ENCODE measurements at regions not wholly inside any gene's neighbourhood (a gene's known extent, or its start where the extent isn't known, plus 50 kb on each side); places are given as distances from the start of the nearest gene placed in this dataset.

GRCh38 chr20:40932436-40932835 lies 96.2 kb upstream of the TOP1 start:
- TF ChIP-seq POLR2A (IDR thresholded peaks at IDR 0.05; ENCODE audit: control extremely low read depth in 1 of 2, low read depth in 2 of 2, low read length in 2 of 2) (no peak), POLR2AphosphoS5 (IDR thresholded peaks at IDR 0.05; ENCODE audit: low read depth, low read length) (no peak), CTCF (IDR thresholded peaks at IDR 0.05; ENCODE audit: control extremely low read depth in 1 of 3, insufficient read depth in 1 of 3, low read depth in 1 of 3, low read length in 3 of 3) (no peak)
